MG63 (cell line): ENCODE measurements at regions not wholly inside any gene's neighbourhood (a gene's known extent, or its start where the extent isn't known, plus 50 kb on each side); places are given as distances from the start of the nearest gene placed in this dataset.
"Not testable (repeated sequence)": the region's sequence is repeated elsewhere in the genome, so short reads cannot be mapped to it uniquely, and the experiment has no call there.

Experiments
- DNase-seq: peaks from one replicate; pipeline ENCODE4 v3.0.0-alpha.2; 2020
- H3K27me3 ChIP-seq: fragments of 250-450 bp; sonication (Bioruptor Pico); 2 replicates; pipeline ENCODE4 v1.5.1; 2020; ENCODE audit warnings: mild to moderate bottlenecking, moderate library complexity
- H3K36me3 ChIP-seq: fragments of 250-450 bp; sonication (Bioruptor Pico); 2 replicates; pipeline ENCODE4 v1.5.1; 2020; ENCODE audit warnings: mild to moderate bottlenecking, moderate library complexity
- H3K4me3 ChIP-seq: fragments of 250-450 bp; sonication (Bioruptor Pico); 2 replicates; pipeline ENCODE4 v1.5.1; 2020; ENCODE audit warnings: mild to moderate bottlenecking, moderate library complexity
- H3K9me3 ChIP-seq: fragments of 250-450 bp; sonication (Bioruptor Pico); 2 replicates; pipeline ENCODE4 v1.5.1; 2020; ENCODE audit warnings: mild to moderate bottlenecking, moderate library complexity

DNA sequence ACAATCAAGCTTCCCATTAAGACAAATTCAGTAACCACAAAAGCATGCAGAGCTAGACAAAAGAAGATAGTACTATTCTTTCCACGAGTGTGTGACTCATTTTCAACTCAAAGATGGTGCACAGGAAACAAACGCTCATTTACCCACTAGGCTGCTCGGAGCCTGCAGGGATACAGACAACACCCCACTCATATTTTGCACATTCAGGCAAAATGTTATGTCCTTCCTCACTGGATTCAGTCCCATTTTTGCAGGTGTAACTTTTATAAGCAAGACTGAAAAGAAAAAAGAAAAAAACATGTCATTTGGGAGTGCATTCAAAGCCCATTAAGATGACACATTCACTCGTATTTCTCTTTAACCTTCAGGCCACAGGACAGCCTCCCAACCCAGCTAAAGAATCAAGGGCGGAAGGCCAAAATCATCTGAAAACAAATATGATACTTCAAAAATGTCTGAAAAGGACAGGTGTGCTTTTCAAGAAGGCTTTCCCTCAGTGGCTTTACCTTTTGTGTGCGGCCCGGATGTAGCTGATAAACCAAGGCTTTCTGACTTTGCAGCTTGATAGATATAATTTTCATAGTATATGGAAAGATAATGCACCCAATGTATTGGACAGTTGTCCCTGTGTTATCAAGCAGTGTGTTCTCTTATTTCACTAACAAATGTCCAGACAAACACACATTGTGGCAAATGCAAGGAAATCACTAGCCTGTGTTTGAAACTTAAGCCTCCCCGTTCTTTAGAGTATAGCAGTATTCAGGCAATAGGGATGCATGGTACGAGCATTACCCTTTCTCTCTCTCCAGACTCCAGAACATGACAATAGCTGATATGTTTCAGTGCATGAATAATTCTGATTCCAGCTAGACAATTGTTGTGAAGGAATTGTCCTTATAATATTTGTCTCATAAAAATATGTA, 147.8 kb upstream of the KRR1 start:
- DNase-seq, result peak; percentile 34
- no peak overlapping the region for H3K4me3 ChIP-seq
- no peaks in the 10 kb centered on the region for H3K36me3 ChIP-seq
- H3K9me3 ChIP-seq, result no peaks in the 10 kb centered on the region
- no peaks in the 10 kb centered on the region for H3K27me3 ChIP-seq

DNA sequence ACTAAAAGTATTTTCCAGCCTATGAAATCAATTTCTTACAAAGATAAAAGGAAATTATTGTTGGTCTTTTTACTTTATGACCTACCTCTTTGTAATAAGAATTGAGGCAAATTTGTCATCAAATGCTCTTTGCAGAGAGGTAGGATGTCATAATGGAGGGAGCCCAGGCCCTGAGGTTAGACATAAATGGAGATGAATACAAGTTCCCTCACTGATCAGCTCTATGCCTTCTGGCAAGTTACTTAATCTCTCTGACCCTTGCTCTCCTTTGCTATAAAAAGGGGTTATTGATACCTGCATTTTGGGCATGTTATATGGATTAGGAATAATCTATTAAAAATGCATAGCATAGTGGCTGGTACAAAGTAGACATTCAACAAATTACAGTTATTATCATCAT, 146.9 kb upstream of the KRR1 start:
- H3K36me3 ChIP-seq, result no peaks in the 10 kb centered on the region
- H3K4me3 ChIP-seq, result no peak overlapping the region
- no peaks in the 10 kb centered on the region; the same call in 1 of the 2 replicates for H3K9me3 ChIP-seq
- DNase-seq, result no peak
- no peaks in the 10 kb centered on the region for H3K27me3 ChIP-seq

DNA sequence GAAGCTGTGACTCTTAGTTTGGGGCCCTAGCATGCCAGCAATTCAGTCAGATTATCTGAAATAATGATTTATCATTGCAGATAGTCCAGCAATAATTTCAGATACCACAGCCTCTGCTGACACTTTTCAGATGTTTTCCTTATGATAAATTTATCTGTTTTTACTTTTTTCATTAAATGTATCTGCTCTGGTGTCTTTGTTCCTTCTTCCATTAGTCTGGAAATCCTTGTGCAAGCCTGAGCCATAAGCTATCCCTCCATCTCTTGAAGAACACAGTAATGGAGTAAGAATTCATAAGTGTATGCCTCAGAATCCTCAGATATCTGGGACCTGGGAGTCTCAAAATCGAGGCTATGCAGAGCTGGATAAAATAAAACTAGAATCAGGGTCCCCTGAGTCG, 146.4 kb upstream of the KRR1 start:
- Histone ChIP-seq H3K9me3 (no peaks in the 10 kb centered on the region; the same call in 1 of the 2 replicates), H3K27me3 (no peaks in the 10 kb centered on the region), H3K36me3 (no peaks in the 10 kb centered on the region), H3K4me3 (no peak overlapping the region)
- no peak for DNase-seq

DNA sequence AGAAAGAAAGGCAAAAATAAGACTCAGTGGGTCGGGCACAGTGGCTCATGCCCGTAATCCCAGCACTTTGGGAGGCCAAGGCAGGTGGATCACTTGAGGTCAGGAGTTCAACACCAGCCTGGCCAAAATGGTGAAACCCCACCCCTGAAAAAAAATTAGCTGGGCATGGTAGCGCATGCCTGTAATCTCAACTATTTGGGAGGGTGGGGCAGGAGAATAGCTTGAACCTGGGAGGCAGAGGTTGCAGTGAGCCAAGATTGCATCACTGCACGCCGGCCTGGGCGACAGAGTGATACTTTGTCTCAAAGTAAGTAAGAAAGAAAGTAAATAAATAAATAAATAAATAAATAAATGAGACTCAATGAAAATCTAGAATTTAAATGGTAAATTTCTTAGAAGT, 145.9 kb upstream of the KRR1 start:
- H3K27me3 ChIP-seq, H3K36me3 ChIP-seq, H3K9me3 ChIP-seq, DNase-seq, H3K4me3 ChIP-seq: not testable (repeated sequence)

DNA sequence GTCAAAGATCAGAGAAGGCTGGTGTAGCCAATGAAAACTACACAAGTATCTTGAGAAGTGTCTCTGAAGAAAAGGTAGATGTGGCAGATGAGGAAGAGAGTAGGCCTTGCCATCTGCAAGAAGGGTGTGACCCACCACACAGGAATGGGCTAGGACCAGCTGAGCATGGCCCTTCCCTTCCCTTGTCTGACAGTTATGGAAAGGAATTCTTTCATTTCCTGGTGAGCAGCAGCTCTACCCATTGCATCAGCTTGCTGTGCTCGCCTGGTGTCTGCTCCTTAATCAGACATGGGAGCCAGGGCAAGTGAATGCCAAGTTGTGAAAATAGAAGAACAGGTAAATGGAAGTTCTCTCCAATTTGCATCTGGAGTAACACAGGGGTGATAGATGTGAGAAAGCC, 145.2 kb upstream of the KRR1 start:
- no peaks in the 10 kb centered on the region for H3K36me3 ChIP-seq
- H3K27me3 ChIP-seq, result no peaks in the 10 kb centered on the region

DNA sequence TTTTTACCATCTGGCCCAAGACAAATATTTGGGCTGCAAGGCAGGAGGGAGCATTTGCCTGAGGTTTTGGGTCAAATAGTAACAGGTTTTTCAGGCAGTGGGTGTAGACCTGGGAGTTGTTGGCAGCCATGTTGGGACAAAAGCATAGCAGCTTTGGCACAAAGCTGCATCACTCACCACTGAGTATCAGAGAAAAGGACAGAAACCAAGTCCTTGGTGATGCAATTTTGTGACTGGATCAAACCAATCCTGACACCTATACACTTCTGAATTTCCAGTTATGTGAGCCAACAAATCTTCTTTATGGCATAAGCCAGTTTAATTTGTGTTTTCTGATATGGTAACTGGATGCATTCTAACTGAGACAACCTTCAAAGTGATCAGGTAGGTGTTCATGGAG, 144.8 kb upstream of the KRR1 start:
- no peak for DNase-seq
- H3K36me3 ChIP-seq, result no peaks in the 10 kb centered on the region

More for the DNA sequence above, 145.2 kb upstream of the KRR1 start:
- Histone ChIP-seq H3K4me3 (no peak overlapping the region), H3K9me3 (no peaks in the 10 kb centered on the region; the same call in 1 of the 2 replicates)
- peak; percentile 92 for DNase-seq

DNA sequence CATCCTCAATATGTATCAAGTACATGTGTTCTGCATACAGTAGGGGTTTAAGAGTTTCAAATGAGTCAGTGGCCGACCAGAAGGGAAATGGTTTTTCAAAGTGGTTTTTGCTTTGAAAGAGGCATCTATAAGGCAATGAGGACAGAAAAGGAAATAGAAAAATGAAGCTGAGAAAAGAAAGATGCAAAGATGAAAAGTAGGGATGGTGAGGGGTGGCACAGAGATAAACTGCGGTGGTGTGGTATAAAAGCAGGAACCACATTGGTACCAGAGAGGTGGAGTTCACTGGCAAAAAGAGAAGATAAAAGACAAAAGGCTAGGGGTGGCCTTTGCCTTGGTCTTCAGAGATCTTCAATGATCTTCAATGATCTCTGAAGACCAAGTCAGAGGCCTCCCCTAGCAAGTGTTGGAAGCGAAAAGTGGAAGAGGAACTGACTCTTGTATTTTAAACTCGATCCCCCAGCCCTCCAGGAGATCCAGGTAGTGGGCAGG, 144.0 kb upstream of the KRR1 start:
- Histone ChIP-seq H3K9me3 (no peaks in the 10 kb centered on the region; the same call in 1 of the 2 replicates), H3K36me3 (no peaks in the 10 kb centered on the region), H3K4me3 (no peak overlapping the region), H3K27me3 (no peaks in the 10 kb centered on the region)
- DNase-seq, result no peak

More for the DNA sequence above, 144.8 kb upstream of the KRR1 start:
- no peaks in the 10 kb centered on the region; the same call in 1 of the 2 replicates for H3K9me3 ChIP-seq
- H3K4me3 ChIP-seq, result no peak overlapping the region
- H3K27me3 ChIP-seq, result no peaks in the 10 kb centered on the region

DNA sequence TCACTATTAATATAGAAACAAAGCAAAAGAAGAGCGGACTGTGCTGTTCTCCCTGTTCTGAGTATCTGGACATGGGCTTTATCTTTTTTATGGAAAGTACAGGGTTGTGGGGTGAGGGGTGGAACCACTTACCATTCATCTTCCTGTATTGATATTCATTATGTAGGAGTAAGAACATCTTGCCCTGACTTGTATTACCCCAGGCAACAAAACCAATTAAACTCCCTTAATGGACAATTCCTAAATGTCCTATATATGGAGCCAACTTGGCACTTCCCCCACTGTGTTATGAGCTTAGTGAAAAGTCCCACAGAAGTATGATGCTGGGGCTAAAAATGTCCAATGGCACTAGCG, 139.9 kb upstream of the KRR1 start:
- no peak overlapping the region for H3K4me3 ChIP-seq
- H3K9me3 ChIP-seq, result no peaks in the 10 kb centered on the region; the same call in 1 of the 2 replicates
- H3K36me3 ChIP-seq, result no peaks in the 10 kb centered on the region
- H3K27me3 ChIP-seq, result no peaks in the 10 kb centered on the region
- DNase-seq, result no peak

DNA sequence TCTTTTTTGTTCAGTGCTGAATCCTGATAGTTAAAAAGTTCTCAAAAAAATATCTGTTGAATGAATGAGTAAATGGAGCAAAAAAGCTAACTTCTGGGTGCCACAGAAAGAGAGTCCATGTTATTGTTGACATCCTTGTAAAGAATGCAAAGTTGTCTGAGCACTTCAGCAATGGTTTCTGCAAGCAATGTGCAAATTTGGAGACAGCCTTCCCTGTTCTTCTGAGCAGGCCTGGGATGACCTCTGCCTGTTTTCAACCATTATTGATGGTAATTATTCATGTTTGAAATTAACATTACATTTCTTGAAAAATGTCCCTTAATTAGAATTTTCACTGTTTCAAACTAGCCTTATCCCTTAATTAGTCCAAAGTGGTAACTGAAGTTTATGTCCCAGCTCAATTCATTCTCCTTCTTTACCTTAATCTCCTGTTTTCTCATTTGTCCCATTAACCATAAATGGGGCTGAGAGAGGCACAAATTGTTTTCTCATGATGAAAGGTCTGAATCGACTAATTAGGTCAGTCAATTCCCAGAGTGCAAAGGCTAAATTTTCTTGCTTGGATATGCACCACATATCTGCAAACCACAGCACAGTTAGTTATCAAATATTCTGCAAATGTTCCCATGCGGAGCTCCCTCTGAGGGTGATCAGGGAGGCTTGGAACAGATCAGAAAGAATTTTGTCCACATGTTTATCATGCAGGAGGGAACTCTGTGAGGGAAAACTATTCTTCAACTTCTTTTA, 139.4 kb upstream of the KRR1 start:
- Histone ChIP-seq H3K9me3 (no peaks in the 10 kb centered on the region; the same call in 1 of the 2 replicates), H3K36me3 (no peaks in the 10 kb centered on the region), H3K27me3 (no peaks in the 10 kb centered on the region), H3K4me3 (no peak overlapping the region)
- no peak for DNase-seq

DNA sequence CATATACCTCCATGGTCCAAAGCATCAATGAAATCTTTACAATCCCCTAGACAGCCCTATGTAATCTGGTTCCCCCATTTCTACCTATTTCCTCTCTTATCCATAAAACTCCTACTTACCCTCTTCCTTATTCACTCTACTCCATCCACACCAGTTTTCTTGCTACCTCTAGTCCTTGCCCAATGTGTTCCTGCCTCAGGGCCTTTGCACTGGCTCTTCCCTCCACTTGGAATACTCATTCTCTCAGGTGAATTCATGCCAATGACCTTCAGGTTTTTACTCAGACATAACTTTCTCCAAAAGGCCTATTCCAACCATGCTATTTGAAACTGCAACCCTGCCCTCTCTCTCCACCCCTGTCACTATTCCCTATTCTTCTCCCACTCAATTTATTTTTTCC, 138.7 kb upstream of the KRR1 start:
- Histone ChIP-seq H3K27me3 (no peaks in the 10 kb centered on the region), H3K9me3 (no peaks in the 10 kb centered on the region; the same call in 1 of the 2 replicates), H3K36me3 (no peaks in the 10 kb centered on the region), H3K4me3 (no peak overlapping the region)
- no peak for DNase-seq

DNA sequence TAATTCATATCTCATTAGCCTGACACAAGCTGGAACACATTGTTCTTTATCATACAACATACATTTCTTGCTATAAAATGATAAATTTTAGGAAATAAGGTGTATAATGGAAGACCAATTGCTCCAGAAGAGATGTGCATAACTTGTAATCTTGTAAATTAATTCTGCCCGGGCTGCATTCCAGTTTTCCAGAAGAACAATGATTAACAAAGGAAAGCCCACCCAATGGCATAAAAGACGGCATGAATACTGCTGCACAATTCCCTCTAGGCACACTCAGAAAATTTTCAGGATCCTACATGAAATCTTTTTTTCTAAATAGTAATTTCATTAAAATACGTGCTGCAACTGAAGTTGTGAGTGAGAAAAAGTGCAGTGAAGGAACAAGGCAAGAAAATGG, 137.4 kb upstream of the KRR1 start:
- DNase-seq, result no peak
- H3K36me3 ChIP-seq, result no peaks in the 10 kb centered on the region
- H3K4me3 ChIP-seq, result no peak overlapping the region
- no peaks in the 10 kb centered on the region; the same call in 1 of the 2 replicates for H3K9me3 ChIP-seq
- no peaks in the 10 kb centered on the region for H3K27me3 ChIP-seq

DNA sequence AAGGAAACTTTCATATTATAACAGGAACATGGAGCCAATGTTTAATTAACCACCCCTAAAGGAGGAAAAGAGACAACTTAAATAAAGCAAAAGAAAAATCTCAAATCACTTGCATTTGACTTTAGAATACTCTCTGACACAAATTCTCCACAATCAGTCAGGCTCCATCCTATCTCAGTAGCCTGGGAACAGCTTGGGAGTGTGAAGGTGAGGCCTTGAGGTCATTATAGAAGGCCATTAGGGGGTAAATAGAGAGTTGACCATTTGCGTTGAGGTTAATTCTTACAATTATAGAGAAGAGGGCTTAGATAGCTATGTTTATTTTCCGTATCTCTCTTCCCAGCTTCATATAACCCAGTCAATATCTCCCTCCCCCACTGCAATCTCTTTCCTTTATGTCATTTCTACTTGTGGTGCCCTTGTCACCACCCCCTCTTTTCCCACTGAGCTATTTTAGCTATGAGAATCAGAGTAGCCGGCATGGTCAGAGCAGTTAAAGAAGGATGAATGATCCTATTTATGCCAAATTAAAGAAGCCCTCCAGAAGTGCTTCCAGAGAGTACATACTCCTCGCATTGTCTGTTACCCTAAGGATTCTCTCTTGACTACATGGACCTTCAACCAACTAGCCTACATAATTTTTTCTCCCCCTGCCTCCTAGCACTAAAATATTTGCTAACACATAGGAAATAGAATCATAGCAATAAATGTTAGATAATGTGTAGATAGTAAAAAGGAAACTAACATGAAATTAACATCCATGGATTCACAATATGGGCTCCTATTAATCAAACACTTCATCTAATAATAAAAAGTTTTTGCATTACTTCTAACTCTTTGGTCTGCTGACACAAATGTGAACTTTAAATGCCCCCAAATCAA, 135.2 kb upstream of the KRR1 start:
- Histone ChIP-seq H3K4me3 (no peak overlapping the region), H3K36me3 (no peaks in the 10 kb centered on the region), H3K27me3 (no peaks in the 10 kb centered on the region), H3K9me3 (no peaks in the 10 kb centered on the region)
- no peak for DNase-seq

DNA sequence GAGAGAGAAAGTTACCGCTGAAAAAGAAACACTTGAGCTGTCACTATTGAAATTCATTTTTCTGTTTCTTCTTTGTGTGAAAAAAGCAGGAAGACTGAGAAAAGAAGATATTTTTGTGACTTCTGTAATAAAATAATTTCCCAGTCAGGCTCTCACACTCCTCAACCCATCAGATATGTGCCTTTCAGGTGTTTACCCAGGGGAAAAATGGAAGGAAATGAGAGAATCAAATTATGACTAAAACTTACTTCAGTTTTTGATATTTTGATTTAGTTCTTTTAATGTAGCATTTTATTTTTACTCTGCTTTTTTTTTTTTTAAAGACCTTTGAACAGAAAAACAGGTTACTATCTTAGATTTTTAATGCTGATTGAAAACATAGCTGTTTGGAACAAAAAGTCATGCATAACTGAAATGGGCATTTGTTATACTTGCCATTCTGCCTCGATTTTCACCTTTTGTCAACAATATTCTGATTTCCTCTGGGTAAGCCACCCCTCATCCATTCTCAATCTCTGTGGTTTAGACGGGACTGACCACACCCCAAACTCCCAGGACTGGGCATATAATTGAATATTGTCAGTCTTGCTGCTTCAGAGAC, 133.2 kb upstream of the KRR1 start:
- no peaks in the 10 kb centered on the region for H3K9me3 ChIP-seq
- H3K27me3 ChIP-seq, result no peaks in the 10 kb centered on the region
- no peak overlapping the region for H3K4me3 ChIP-seq
- H3K36me3 ChIP-seq, result no peaks in the 10 kb centered on the region
- DNase-seq, result no peak

DNA sequence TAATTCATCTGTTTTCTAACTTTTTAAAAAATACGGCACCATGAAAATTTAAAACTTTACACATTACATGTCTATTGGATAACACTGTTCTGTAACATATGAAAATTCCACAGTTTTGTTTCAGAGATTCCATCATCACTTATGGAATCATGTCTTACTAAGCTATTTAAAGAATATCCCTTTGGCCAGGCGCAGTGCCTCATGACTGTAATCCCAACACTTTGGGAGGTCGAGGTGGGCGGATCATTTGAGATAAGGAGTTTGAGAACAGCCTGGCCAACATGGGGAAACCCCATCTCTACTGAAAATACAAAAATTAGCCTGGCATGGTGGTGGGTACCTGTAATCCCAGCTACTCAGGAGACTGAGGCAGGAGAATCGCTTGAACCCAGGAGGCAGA, 131.7 kb upstream of the KRR1 start:
- not testable (repeated sequence) for DNase-seq

DNA sequence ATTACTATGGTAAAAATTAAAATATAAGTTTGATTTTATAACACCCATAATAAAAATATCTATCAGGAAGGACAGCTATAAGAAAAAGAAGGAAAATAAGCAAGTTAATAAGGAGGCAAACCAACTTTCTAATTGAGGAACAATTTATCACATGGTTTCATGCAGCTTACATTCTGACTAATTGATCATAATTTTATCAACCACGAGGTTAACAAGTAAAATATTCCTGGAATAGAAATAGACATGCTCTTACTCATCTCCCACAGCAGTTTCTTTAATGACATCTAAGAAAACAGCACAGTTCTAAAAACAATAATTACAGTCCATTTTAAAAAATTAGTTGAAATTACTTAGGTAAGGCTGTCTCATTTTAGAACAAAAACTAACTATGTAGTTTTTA, 130.8 kb upstream of the KRR1 start:
- Histone ChIP-seq H3K9me3 (no peaks in the 10 kb centered on the region), H3K4me3 (no peak overlapping the region), H3K27me3 (no peaks in the 10 kb centered on the region), H3K36me3 (no peaks in the 10 kb centered on the region)
- DNase-seq, result no peak

More for the DNA sequence above, 131.7 kb upstream of the KRR1 start:
- not testable (repeated sequence) for H3K27me3 ChIP-seq, H3K9me3 ChIP-seq, H3K36me3 ChIP-seq, H3K4me3 ChIP-seq

DNA sequence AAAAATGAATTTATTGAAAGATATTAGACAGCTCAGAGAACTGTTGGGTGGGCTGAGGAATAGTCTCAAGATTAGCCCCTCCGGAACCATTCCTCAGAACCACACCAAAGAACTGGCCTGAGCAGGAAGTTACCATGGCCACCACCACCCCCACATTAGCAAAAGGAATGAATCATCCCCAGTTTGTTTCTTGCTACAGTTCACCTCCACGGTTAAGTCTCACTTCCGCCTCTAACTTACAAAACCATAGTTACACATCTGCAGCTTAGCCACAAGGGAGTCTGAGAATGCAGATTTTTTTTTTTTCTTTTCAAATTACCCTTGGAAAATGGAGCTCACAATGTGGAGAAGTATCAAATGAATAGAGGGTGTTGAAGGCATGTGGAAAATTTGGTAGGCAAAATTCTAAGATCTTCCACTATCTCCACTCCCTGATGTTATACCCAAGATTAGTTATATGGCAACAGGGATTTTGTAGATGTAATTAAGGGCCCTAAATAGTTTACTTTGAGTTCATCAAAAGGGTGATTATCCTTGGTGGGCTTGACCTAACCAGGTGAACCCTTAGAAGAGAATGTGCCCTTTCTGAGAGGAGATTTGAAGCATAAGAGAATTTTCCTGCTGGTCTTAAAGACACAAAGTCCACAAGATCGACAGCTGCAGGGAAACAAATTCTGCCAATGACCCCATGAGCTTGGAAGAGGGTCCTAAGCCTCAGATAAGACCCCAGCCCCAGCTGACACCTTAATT, 129.8 kb upstream of the KRR1 start:
- no peaks in the 10 kb centered on the region for H3K9me3 ChIP-seq
- H3K4me3 ChIP-seq, result no peak overlapping the region
- no peaks in the 10 kb centered on the region for H3K27me3 ChIP-seq
- no peaks in the 10 kb centered on the region for H3K36me3 ChIP-seq
- DNase-seq, result no peak
